GM21367 (cell line): ENCODE measurements at regions not wholly inside any gene's neighbourhood (a gene's known extent, or its start where the extent isn't known, plus 50 kb on each side); places are given as distances from the start of the nearest gene placed in this dataset.

Experiments used
- ATAC-seq: cut with Tn5 transposase; IDR thresholded peaks from one replicate; pipeline ENCODE4 v1.9.1; 2021; ENCODE audit not compliant: unreplicated experiment

- ATAC-seq = no peak
Measured at GRCh38 chr10:53022611-53023088, 250.1 kb upstream of the MBL2 start.

- ATAC-seq = no peak
Measured at GRCh38 chr10:53013201-53013810, 240.7 kb upstream of the MBL2 start.

GRCh38 chr10:53009961-53010907 lies 237.7 kb upstream of the MBL2 start:
- no peak for ATAC-seq

GRCh38 chr10:53007527-53007842 lies 234.9 kb upstream of the MBL2 start:
- ATAC-seq = no peak

GRCh38 chr10:53006663-53007526 lies 234.3 kb upstream of the MBL2 start:
- no peak for ATAC-seq

GRCh38 chr10:53005612-53006345 lies 233.2 kb upstream of the MBL2 start:
- no peak for ATAC-seq

- ATAC-seq = no peak
Measured at GRCh38 chr10:53003094-53003493, 230.5 kb upstream of the MBL2 start.

- ATAC-seq = no peak
Measured at GRCh38 chr10:52999681-53000080, 227.1 kb upstream of the MBL2 start.

- ATAC-seq = no peak
Measured at GRCh38 chr10:52999258-52999657, 226.7 kb upstream of the MBL2 start.

- ATAC-seq = no peak
Measured at GRCh38 chr10:52997007-52997406, 224.4 kb upstream of the MBL2 start.

- no peak for ATAC-seq
Measured at GRCh38 chr10:52994370-52994769, 221.8 kb upstream of the MBL2 start.

- no peak for ATAC-seq
Measured at GRCh38 chr10:52993109-52993508, 220.5 kb upstream of the MBL2 start.

- ATAC-seq = no peak
Measured at GRCh38 chr10:52992567-52992966, 220.0 kb upstream of the MBL2 start.

- ATAC-seq = no peak
Measured at GRCh38 chr10:52988923-52989322, 216.3 kb upstream of the MBL2 start.

GRCh38 chr10:52986125-52986524 lies 213.5 kb upstream of the MBL2 start:
- ATAC-seq = no peak

GRCh38 chr10:52984169-52984568 lies 211.6 kb upstream of the MBL2 start:
- ATAC-seq = no peak

GRCh38 chr10:52979295-52979990 lies 206.9 kb upstream of the MBL2 start:
- no peak for ATAC-seq

- ATAC-seq = no peak
Measured at GRCh38 chr10:52977581-52977980, 205.0 kb upstream of the MBL2 start.

- ATAC-seq = no peak
Measured at GRCh38 chr10:52967806-52968795, 195.5 kb upstream of the MBL2 start.
